HG03378 (cell line): ENCODE measurements at regions not wholly inside any gene's neighbourhood (a gene's known extent, or its start where the extent isn't known, plus 50 kb on each side); places are given as distances from the start of the nearest gene placed in this dataset.
"Not testable (repeated sequence)": the region's sequence is repeated elsewhere in the genome, so short reads cannot be mapped to it uniquely, and the experiment has no call there.

Experiments
- ATAC-seq: cut with Tn5 transposase; IDR thresholded peaks from one replicate; pipeline ENCODE4 v1.9.1; 2021; ENCODE audit warnings: mild to moderate bottlenecking, moderate library complexity; ENCODE audit not compliant: unreplicated experiment

DNA sequence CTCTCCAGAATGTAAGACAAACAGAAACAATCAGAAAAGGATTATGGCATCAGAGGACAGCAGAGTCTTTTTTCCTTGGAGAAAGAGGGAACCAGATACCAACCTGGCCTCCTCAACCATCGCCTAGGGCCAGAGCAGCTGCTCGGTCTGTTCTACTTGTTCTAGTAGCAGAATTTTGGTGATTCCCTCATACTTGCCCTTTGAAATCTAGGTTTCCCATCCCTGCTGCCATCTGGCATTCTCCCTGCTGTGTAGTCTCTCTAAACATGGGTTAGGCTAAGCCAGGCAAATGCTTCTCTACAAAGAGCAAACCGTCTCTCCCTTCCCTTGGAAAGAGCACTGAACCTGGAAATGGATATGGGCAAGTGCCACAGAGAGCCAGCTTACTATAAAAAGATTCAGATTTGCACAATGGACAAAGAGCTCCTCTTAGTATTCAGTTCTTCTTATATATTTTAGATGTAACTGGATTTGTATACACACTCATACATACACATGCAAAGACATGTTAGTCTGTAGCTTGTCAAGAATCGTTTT is 208.6 kb upstream of the ST6GAL2 start:
- no peak for ATAC-seq

DNA sequence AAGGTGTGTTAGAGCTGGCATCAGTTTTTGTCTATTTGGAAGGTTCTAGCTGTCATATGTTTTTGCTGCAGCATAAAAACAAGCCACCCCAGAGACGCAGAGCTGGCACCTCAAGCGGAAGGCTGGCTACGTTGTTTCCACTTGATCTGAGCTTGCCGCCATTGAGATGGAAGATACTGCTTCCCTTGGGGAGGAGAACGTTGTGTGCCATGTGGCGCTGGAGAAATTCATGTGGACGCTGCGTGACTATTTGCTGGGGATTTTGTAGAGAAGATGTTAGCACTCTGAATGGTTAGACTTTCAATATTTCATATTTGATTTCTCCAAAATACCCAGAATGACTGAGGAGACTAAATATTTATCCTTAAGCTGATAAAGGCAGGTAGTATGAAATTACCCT is 216.2 kb upstream of the ST6GAL2 start:
- no peak for ATAC-seq

- ATAC-seq: no peak
Observed at GRCh38 chr2:107107351-107107750, 221.4 kb upstream of the ST6GAL2 start.

- no peak for ATAC-seq
Observed at GRCh38 chr2:107108556-107108955, 222.6 kb upstream of the ST6GAL2 start.

DNA sequence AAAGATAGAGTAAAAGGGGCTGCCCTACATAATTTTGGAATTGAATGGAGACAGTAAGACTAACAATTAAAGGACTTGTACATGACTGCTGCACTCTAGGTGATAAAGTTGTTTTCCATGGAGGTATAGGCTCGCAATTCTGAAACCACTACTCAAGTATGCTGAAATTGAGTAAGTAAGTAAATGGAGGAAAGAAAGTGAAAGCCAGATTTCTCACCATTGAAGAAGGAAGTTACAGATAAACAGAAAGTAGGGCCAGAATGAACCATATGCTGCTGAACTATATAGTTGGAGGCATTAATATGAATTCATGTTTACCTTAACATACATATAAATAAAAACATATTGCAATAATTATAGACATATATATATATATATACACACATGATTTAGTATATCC is 225.7 kb upstream of the ST6GAL2 start:
- no peak for ATAC-seq

- no peak for ATAC-seq
Observed at GRCh38 chr2:107112561-107112960, 226.6 kb upstream of the ST6GAL2 start.

DNA sequence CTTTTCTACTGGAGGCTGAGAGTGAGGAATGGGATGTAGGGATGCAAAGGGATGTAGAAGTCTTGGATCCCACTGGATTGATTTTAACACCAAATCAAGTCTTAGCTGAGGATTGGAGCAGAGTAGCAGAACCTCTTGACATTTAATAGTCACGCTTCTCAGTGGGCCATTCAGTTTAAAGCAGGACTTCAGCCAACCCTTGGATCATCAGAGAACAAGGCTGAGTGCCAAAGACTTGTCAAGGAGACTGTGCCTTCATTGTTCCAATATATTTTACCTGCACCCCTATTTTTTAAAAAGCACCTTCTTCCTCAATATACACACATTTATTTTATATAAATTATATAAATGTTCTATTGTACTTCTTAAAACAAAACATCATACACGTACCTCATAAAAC is 242.4 kb upstream of the ST6GAL2 start:
- ATAC-seq: no peak

GRCh38 chr2:107132070-107132469 is 246.1 kb upstream of the ST6GAL2 start:
- ATAC-seq: peak; percentile 95

- ATAC-seq: no peak
Observed at GRCh38 chr2:107132746-107133145, 246.8 kb upstream of the ST6GAL2 start.

DNA sequence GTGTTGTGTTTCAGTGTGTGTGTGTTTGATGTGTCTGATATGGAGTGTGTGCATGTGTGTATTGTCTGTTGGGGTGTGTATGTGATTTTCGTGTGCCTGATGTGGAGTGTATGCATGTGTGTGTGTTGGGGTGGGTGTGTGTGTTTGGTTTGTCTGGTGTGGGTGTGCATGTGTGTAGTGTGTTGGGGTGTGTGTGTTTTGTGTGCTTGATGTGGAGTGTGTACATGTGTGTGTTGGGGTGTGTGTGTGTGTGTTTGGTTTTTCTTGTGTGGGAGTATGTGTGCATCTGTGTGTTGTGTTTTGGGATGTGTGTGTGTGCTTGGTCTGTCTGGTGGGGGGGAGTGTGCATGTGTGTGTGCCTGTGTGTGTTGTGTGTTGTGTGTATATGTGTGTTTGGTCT is 247.4 kb upstream of the ST6GAL2 start:
- ATAC-seq: no peak

DNA sequence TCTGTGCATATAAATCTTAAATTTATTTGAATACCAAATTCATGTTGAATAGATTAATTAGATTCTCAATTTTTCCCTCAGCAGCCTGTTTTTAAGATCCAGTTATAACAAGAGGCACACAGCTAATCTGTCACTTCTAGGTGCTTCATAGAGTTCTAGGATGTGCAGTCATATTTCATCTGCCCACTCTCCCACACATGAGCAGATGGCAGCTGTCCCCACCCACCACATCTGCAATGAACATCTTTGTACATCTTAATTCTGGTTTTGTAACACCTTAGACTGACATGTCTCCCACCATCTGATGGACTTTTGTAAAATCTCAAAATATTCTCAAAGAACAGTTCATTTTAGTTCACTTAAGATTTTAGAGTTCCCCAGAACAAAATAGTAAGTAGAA is 250.8 kb upstream of the ST6GAL2 start:
- ATAC-seq: no peak

GRCh38 chr2:107137706-107138105 is 251.7 kb upstream of the ST6GAL2 start:
- no peak for ATAC-seq

DNA sequence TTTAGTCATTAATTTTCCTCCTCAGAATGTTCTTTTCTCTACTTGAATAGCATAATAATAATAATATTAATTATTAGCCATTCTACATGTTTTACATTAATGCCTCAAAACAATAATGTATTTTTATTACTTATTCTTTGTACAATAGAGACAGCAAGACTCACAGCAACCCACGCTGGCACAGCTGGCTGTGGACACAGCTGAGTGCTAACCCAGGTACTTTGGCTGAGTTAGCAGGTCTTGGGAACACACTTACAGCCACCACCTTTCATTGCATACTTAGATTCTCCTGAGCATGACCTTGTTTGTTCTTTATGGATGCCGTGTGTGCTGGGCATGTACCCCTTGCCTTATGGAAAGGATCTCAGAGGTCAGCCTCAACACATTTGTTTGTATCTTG is 260.2 kb upstream of the ST6GAL2 start:
- no peak for ATAC-seq

DNA sequence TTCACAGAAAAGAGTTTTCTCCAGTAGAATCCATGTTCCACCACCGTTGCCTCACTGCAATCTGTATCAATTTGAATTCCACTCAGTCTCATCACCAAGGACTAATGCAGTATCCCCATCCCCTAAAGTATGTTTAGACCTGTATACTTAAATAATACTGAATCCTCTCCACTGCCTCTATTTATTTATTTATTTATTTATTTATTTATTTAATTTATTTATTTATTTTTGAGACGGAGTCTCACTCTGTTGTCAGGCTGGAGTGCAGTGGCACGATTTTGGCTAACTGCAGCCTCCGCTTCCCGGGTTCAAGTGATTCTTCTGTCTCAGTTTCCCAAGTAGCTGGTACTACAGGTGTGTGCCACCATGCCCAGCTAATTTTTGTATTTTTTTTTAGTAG is 260.7 kb upstream of the ST6GAL2 start:
- ATAC-seq: not testable (repeated sequence)

GRCh38 chr2:107148055-107148454 is 262.1 kb upstream of the ST6GAL2 start:
- no peak for ATAC-seq

- ATAC-seq: no peak
Observed at GRCh38 chr2:107148496-107148895, 262.5 kb upstream of the ST6GAL2 start.

DNA sequence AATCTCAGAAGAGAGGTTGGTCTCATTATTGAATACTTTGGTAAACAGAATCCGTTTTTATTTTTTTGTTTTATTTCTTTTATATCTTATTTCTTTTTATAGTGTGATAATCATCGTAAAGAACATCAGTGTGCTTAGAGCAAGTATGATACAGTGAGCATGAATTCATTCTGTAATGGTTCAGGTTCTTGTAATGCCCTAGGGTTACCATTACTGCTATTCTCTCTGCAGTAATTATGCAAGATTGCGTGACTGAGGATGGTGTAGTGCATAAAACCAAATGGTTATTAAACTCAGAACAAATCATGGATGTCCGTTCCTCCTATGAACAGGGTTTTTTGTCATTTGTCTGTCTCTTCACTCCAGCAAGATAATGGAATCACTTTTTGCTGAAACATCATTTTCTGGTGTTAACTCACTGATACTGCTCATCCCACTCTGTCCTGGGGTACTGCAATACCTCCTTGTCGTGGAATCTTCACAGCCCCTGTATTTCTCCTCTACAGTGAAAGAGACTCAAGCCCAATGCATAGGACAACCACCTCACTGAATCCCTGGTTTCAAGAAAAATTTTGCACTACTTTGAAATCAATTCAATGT is 274.8 kb upstream of the ST6GAL2 start:
- ATAC-seq: no peak

DNA sequence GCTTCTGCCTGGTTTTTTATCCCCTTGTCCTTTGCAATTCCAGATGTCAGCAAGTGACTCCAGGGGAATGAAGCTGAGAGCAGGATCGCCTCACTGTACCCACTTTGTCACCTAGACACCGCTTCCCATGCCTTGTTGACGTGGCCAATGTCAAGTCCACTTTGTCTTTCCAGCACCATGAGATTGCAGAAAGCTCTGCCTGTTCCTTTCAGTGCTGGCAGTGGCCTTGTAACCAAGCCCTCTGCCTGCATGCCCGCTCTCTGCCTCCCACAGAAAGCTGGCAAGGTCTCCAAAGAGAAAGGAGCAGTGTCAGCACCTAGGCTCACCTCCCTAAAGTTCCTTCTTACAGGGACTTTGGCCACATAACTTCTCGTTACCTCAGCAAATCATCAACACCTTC is 282.2 kb upstream of the ST6GAL2 start:
- no peak for ATAC-seq

DNA sequence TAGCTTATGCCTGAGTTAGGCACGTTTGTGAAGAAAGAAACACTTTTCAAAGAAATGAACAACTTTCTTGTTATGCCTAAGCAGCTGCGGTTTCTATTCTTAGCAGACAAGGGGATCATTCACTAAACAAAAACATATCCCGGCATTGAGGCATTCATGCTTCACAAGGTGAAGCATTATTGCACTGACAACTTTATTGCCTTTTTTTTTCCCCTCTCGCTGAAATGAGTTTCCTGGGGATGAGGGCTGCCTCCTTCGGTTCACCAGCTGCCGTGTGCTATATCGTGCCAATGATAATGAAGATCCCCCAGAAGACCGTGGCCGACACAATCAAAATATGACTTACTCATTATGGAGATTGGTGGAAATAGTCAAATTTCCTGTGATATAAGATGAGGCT is 288.2 kb upstream of the ST6GAL2 start:
- no peak for ATAC-seq

DNA sequence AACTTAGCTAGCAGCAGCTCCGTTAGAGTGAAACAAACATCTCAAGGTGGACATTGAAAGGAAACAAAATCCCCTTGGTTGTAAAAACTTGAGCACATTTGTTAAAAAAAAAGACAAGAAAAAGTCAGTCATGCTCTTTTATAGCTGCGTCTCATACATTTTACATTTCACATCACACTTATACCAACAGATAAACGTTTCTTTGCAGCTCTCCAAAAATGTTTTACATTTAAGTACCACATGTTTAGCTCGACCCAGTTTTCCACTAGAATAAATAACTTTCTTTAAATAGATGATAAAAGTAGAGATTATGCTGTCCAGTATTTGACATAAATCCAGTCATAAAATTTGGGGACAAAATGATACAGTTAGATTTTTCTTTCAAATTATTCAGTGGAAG is 297.0 kb upstream of the ST6GAL2 start:
- no peak for ATAC-seq

DNA sequence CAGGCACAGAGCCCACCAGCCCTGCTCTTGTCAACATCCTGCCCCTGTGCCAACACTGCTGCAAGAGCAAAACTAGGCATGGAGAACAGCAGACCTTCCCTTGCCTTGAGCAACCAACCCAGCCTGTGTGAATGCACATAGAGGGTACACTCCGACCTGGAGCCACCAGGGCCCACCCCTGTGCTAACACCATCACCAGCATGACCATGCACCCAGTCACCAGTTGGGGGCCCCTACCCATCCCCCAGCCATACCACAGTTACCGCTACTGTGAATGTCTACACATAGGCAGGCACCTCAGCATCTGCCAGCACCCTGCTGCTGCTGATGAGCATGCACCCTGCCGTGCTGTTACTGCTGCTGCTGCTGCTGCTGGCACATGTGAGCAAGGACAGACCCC is 301.9 kb upstream of the ST6GAL2 start:
- no peak for ATAC-seq

- no peak for ATAC-seq
Observed at GRCh38 chr2:107195631-107196030, 309.7 kb upstream of the ST6GAL2 start.

DNA sequence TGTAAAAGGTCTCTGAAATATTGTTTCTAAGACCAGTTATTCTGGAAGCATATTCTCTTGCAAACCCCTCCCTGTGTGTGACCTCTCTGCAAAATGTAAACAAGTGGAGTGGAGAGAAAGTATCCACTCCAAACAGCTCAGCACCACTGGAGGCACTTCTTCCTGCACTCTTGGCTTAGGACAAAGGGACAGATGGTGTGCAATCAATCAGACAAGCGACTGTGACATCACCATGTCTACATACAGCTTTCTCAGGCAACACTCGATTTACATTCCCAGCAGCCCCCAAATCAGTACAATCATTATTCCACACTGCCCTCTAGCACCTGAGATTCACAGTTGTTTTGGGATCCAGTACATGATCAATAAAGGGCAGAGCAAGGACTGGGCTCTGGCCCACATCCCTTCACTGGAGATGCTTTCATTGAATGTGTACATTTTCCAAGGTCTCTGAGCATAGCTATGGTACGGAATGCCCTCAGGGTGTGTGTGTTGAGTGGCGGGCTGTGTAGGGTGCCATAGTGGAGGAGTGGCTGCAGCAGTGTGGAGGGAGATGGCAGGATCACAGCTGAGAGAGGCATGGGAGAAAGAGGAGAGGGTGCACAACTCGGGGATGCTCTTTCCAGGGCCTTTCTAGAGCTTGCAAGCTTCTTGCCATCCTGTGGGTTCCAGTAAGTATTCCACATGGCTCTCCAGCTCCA is 311.8 kb upstream of the ST6GAL2 start:
- ATAC-seq: no peak
